Tibial nerve (tissue), 3 donors: ENCODE measurements at regions not wholly inside any gene's neighbourhood (a gene's known extent, or its start where the extent isn't known, plus 50 kb on each side); places are given as distances from the start of the nearest gene placed in this dataset.

Source experiments
- POLR2A ChIP-seq, 2 donors: fragments of 450-650 bp; IDR thresholded peaks; one replicate each; pipeline ENCODE4 v1.6.1; 2017; ENCODE audit warnings: antibody characterized with exemption in 2 of 2, mild to moderate bottlenecking in 2 of 2, moderate library complexity in 2 of 2
- TF ChIP-seq, protein P1 (sequence below), 5 experiments: fragments of 200-600 bp in 3 of 5; fragments of 450-650 bp in 2 of 5; sonication (generic) in 3 of 5; IDR thresholded peaks; one replicate each; pipeline ENCODE4 v1.5.1; 2016 to 2019; ENCODE audit warnings: antibody characterized with exemption in 5 of 5, mild to moderate bottlenecking in 3 of 5, moderate library complexity in 2 of 5

DNA sequence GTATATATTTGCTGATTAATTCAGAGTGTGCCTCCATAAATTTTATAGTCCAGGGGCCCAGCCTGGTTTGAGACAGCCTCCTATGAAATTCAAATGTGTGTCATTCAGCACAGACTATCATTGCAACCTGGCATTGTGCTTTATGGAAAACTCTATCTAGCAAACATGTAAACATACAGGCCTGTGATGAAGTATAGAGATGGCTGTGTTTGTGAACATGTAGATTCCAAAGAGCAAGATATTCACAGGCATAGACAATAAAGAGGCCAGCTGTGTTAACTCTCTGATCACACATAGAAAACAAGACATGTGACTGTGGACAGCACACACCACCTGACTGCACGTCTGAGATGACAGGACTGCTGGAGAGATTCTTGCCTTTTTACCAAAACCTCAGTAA is 297.9 kb downstream of the EN1 start:
- TF ChIP-seq, protein P1, sequence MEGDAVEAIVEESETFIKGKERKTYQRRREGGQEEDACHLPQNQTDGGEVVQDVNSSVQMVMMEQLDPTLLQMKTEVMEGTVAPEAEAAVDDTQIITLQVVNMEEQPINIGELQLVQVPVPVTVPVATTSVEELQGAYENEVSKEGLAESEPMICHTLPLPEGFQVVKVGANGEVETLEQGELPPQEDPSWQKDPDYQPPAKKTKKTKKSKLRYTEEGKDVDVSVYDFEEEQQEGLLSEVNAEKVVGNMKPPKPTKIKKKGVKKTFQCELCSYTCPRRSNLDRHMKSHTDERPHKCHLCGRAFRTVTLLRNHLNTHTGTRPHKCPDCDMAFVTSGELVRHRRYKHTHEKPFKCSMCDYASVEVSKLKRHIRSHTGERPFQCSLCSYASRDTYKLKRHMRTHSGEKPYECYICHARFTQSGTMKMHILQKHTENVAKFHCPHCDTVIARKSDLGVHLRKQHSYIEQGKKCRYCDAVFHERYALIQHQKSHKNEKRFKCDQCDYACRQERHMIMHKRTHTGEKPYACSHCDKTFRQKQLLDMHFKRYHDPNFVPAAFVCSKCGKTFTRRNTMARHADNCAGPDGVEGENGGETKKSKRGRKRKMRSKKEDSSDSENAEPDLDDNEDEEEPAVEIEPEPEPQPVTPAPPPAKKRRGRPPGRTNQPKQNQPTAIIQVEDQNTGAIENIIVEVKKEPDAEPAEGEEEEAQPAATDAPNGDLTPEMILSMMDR (IDR thresholded peaks at IDR 0.05), result no peak
- TF ChIP-seq POLR2A (IDR thresholded peaks at IDR 0.05), result no peak
